ENCODE measurements at regions not wholly inside any gene's neighbourhood (a gene's known extent, or its start where the extent isn't known, plus 50 kb on each side); places are given as distances from the start of the nearest gene placed in this dataset.

GRCh38 chr18:59835605-59836379, 64.0 kb upstream of the PMAIP1 start (continued):
- TF ChIP-seq RELA (CRISPR knock-in tag; IDR thresholded peaks at IDR 0.05; ENCODE audit: borderline replicate concordance) (no peak), ERG (CRISPR knock-in tag; IDR thresholded peaks at IDR 0.05) (no peak), CTCF (IDR thresholded peaks at IDR 0.05) (no peak)

- Mint-ChIP-seq H3K27me3 (ENCODE audit: low read depth) (no peaks in the 10 kb centered on the region; the same call in 1 of the 2 replicates), H3K4me3 (0 out of 2 replicates have a peak overlapping the region, but pooled peaks have one; percentile 16), H3K36me3 (no peaks in the 10 kb centered on the region), H3K4me1 (peaks cover 35% of the 10 kb centered on the region), H3K9me3 (no peaks in the 10 kb centered on the region), H3K27ac (no peak overlapping the region)
- DNase-seq (ENCODE audit: low spot score) (no peak), ATAC-seq (no peak)
- ChIA-PET CTCF (interaction anchor here (0.7 to 4.7 kb wide), 3 partner anchors 10 to 137 kb away, joined by 4 to 43 read pairs (median 11); partner anchors contain the start of gene CCBE1), POLR2A (interaction anchor here (0.6 kb wide), 1 partner anchor 67 kb away, joined by 3 read pairs; no protein-coding TSS in a partner anchor)
- TF ChIP-seq AFF4 (CRISPR knock-in tag; IDR thresholded peaks at IDR 0.05; ENCODE audit: borderline replicate concordance) = no peak
- no peak for TF ChIP-seq ATF6 (CRISPR knock-in tag; IDR thresholded peaks at IDR 0.05)
- TF ChIP-seq TEAD1 (CRISPR knock-in tag; IDR thresholded peaks at IDR 0.05) = no peak
- TF ChIP-seq PRRX2 (CRISPR knock-in tag; IDR thresholded peaks at IDR 0.05) = no peak
- no peak for TF ChIP-seq CREM (CRISPR knock-in tag; IDR thresholded peaks at IDR 0.05)
- no peak for TF ChIP-seq FOXP4 (CRISPR knock-in tag; IDR thresholded peaks at IDR 0.05)
- no peak for TF ChIP-seq E2F5 (CRISPR knock-in tag; IDR thresholded peaks at IDR 0.05)
- TF ChIP-seq ZNF219 (CRISPR knock-in tag; IDR thresholded peaks at IDR 0.05; ENCODE audit: borderline replicate concordance) = no peak
- no peak for TF ChIP-seq GABPB1 (CRISPR knock-in tag; IDR thresholded peaks at IDR 0.05)
- TF ChIP-seq E2F4 (CRISPR knock-in tag; IDR thresholded peaks at IDR 0.05; ENCODE audit: borderline replicate concordance, low read depth) = no peak
- no peak for TF ChIP-seq MLX (CRISPR knock-in tag; IDR thresholded peaks at IDR 0.05)
- no peak for TF ChIP-seq ELF4 (CRISPR knock-in tag; IDR thresholded peaks at IDR 0.05; ENCODE audit: low read depth)
- TF ChIP-seq ATF1 (CRISPR knock-in tag; IDR thresholded peaks at IDR 0.05) = no peak
- no peak for TF ChIP-seq SMAD4 (CRISPR knock-in tag; IDR thresholded peaks at IDR 0.05)
- no peak for TF ChIP-seq E2F1 (CRISPR knock-in tag; IDR thresholded peaks at IDR 0.05)
- no peak for TF ChIP-seq RORB (CRISPR knock-in tag; IDR thresholded peaks at IDR 0.05)
- TF ChIP-seq MXD4 (CRISPR knock-in tag; IDR thresholded peaks at IDR 0.05; ENCODE audit: borderline replicate concordance) = no peak
Observed at GRCh38 chr18:59834267-59834666, 65.5 kb upstream of the PMAIP1 start.
